ENCODE measurements at regions not wholly inside any gene's neighbourhood (a gene's known extent, or its start where the extent isn't known, plus 50 kb on each side); places are given as distances from the start of the nearest gene placed in this dataset.
"Not testable (repeated sequence)": the region's sequence is repeated elsewhere in the genome, so short reads cannot be mapped to it uniquely, and the experiment has no call there.

- DNase-seq (ENCODE audit: low spot score): not testable (repeated sequence)
Observed at GRCh38 chr1:243074224-243074623, 180.9 kb downstream of the CEP170 start.

DNA sequence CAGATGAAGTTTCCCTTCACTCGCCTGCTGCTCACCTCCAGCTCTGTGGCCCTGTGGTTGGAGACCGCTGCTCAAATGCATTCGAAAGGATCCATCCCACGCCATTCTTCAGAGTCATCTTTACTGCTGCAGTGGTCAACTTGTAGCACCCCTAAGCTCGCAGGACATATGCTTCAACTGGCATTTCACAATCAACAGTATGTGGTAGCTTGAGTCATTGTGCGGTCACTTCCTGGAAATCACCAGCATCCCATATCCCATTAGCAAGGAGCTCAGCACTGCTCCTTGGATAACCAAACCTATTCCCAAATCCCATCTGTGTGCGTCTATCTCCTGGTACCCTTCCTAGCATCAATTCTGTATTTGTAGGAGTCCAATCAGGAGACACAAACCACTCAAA, 188.0 kb downstream of the CEP170 start:
- DNase-seq (ENCODE audit: low spot score): not testable (repeated sequence)

GRCh38 chr1:243061965-243062364, 193.1 kb downstream of the CEP170 start:
- DNase-seq (ENCODE audit: low spot score): not testable (repeated sequence)

- not testable (repeated sequence) for DNase-seq (ENCODE audit: low spot score)
Observed at GRCh38 chr1:243055510-243055909, 199.6 kb downstream of the CEP170 start.

DNA sequence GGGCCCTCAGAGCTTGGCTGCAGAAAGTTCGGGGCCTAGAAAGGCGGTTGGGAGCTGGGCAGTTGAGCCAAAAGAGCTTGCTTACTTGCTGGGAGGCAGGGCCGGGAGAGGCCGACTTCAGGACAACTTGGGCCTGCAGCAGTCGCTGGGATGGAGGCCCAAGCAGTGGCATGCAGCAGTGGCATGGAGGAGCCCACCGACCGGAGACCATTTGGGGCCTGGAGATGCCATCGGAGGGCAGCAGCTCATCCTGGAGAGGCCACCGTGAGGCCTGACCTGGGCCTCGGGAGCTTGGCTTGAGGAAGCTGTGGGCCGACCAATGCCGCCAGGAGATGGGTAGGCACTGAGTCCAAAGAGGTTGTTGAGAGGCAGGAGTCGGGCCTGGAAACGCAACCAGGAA, 200.0 kb downstream of the CEP170 start:
- DNase-seq (ENCODE audit: low spot score): not testable (repeated sequence)

DNA sequence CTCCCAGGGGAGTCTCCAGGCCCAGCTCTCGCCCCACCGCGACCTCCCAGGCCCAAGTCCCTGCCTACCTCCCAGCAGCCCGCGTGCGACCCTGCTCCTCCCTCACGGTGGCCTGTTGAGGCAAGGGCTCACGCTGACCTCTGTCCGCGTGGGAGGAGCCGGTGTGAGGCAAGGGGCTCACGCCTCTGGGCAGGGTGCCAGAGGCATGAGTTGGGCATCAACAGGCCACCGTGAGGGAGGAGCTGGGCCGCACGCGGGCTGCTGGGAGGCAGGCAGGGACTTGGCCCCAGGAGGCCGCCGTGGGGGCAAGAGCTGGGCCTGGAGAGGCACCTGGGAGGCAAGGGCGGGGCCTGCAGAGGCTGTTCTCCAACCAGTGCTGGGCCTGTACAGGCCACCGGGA, 200.4 kb downstream of the CEP170 start:
- DNase-seq (ENCODE audit: low spot score): not testable (repeated sequence)

DNA sequence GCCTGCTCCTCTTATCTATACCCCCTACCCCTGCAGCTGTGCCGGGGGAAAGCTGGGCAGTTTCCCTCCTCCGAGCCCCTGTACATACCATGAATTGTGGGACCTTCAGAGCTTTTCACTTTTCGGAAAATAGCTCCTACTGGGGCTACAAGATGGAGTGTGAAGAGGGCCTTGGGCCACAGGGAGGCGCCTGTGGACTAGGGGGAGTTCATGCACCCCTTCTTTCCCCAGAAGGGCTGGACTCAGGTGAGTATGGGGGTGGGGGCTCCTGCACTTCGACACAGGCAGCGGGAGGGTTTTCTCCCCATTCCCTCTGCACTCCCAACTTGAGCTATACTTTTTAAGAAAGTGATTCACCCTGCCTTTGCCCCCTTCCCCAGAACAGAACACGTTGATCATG, 202.0 kb downstream of the CEP170 start:
- not testable (repeated sequence) for DNase-seq (ENCODE audit: low spot score)

DNA sequence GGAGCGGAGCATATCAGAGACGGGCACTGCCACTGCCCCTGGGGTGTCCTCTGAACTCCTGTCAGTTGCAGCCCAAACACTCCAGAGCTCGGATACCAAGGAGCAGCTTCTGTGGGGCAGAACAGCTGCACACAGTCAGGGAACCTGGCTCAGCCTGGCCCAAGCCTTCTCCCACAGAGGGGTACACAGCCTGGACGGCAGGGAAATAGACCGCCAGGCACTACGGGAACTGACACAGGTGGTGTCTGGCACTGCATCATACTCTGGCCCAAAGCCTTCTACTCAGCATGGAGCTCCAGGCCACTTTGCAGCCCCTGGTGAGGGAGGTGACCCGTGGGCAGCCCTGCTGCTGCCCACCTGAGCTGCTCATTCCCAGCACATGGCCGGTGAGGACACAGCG, 204.5 kb downstream of the CEP170 start:
- DNase-seq (ENCODE audit: low spot score): not testable (repeated sequence)

GRCh38 chr1:243049716-243050115, 205.4 kb downstream of the CEP170 start:
- DNase-seq (ENCODE audit: low spot score): not testable (repeated sequence)

DNA sequence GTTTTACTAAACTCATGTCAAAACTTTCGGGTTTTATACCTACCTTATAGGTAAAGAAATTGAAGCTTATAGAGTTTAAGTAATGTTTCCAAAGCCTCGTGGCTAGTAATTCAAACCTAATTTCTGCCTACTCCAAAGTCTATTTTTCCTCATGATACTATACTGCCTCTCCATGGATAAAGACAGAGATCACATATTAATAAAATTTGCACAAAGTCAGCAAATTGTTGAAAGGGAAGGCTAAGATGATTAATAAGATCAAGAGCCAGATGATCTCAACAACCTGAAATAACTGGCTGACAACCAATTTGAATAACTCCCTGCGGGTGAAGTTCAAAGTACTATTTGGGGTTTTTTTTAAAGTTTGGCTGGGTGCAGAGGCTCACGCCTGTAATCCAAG, 233.7 kb downstream of the CEP170 start:
- not testable (repeated sequence) for DNase-seq (ENCODE audit: low spot score)

GRCh38 chr1:243019030-243019635, 235.9 kb downstream of the CEP170 start:
- DNase-seq (ENCODE audit: low spot score): not testable (repeated sequence)

GRCh38 chr1:243010719-243011118, 244.4 kb downstream of the CEP170 start:
- DNase-seq (ENCODE audit: low spot score): not testable (repeated sequence)

DNA sequence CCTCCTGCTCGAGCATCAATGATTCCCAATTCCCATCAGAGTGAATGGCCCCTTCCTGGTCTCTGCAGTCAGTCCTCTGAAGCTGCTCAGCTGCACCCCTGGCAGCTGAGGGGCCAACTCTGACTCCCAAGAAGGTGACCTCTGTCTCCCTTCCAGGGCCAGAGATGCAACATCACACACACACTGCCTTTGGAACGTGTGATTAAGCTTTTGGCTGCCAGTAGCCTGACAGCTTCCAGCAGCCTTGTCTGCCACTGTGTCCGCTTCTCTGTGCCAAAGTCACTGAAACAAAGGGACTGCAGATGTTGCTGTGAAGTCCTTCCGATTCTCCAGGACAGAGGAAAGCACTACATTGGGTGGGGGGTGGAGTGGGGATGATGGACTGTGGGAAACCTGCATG, 254.1 kb downstream of the CEP170 start:
- not testable (repeated sequence) for DNase-seq (ENCODE audit: low spot score)

- DNase-seq (ENCODE audit: low spot score): not testable (repeated sequence)
Observed at GRCh38 chr1:242992776-242993175, 262.3 kb downstream of the CEP170 start.

DNA sequence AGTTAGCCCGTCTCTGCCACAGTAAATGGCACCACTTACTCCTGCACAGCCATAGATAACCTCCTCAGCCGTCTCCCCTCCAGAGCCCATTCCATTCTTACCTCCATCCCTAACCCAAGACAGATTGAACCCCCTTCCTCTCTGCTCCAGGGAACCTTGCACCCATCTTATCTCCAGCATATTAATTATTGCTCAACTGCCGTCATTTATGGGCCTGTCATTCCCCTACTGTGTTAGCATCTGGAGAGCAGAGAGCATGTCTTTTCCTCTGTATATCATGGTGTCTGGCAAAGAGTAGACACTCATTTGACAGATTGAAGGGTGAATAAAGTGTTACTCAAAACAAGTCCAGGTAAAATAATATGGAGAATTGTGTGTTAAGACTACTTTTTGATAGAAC, 270.0 kb downstream of the CEP170 start:
- DNase-seq (ENCODE audit: low spot score): not testable (repeated sequence)

- DNase-seq (ENCODE audit: low spot score): not testable (repeated sequence)
Observed at GRCh38 chr1:242973341-242973740, 281.7 kb downstream of the CEP170 start.

GRCh38 chr1:242966892-242967291, 288.2 kb downstream of the CEP170 start:
- DNase-seq (ENCODE audit: low spot score): no peak

DNA sequence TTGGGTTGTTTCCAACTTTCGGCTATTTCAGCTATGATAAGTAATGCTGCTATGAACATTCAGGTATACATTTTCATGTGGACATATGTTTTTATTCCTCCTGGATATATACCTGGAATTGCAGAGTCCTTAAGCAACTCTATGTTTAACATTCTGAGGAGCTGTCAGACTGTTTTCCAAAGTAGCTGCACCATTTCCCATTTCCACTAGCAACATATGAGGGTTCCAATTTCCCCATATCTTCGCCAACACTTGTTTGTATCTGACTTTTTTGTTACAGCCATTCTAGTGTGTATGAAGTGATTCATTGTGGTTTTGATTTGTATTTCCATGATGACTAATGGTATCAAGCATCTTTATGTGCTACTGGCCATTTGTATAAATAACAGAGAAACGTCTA, 295.7 kb downstream of the CEP170 start:
- DNase-seq (ENCODE audit: low spot score): not testable (repeated sequence)

DNA sequence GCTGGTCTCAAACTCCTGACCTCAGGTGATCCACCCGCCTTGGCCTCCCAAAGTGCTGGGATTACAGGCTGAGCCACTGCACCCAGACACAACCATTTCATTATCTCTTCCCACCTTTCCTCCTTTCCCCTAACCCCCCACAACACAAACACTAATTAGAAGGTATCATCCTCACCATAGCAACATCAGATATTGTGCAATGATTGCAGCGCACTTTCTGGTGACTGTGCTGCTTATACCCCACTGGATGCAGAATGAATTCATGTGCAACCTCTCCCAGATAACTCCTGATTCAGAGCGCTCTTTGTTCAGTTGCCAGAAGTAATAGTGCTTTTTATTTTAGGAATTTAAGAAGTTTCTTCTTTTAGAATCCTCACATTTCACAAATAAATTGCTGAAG, 300.1 kb downstream of the CEP170 start:
- DNase-seq (ENCODE audit: low spot score): not testable (repeated sequence)

- DNase-seq (ENCODE audit: low spot score): no peak
Observed at GRCh38 chr1:242946206-242946605, 308.9 kb downstream of the CEP170 start.

DNA sequence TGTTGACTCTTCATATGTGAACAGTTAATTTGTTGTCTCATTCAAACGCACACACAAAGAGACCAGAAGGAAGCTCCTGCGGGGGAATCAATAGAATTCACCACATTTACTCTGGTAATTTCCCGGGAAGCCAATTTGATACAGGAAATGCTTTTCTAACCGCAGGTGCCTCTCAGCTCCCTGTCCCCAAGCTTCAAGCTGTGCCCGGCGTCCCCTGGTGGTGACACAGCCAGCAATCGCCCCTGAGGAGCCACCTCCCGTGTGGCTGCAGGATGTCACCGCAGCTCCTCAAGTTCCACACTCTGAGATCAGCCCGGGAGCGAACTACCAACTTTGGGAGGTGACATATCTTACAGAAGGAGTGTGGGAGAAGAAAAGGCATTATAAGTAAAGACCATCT, 318.4 kb downstream of the CEP170 start:
- DNase-seq (ENCODE audit: low spot score): not testable (repeated sequence)

GRCh38 chr1:242924717-242925116, 330.4 kb downstream of the CEP170 start:
- not testable (repeated sequence) for DNase-seq (ENCODE audit: low spot score)

DNA sequence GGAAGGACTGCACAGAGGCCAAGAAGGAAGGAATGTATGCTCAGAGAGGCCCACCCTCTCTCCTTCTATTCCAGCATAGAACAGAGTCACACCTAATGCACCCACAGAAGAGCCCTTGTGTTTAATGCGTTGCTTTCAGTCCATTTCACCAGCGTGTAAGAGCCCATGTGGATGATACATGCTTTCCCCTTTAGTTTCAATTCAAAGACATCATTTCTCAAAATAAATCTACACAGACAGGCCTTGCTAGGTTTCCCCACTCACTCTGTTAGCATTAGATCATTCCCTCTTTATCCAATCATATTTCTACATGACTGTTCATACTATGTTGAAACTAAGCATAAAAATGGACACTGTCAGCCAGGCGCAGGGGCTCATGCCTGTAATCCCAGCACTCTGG, 331.5 kb downstream of the CEP170 start:
- DNase-seq (ENCODE audit: low spot score): not testable (repeated sequence)

DNA sequence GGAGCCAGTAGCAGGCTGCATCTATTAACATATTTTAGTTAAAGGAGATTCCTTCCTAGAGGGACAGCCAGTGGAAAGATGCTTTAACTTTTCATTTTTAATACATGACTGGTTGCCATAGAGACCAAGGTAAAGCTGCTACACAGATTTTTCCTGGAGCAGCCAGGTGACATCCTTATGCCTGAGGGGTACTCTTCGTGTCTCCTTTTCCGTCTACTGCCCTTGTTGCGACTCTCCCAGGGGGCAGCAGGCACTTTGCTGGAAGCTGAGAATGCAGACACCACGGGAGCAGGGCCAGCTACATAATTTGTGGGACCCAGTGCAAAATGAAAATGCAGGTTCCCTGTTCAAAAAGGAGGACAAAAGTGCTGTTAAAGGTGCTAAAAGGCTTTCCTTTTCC, 340.4 kb downstream of the CEP170 start:
- DNase-seq (ENCODE audit: low spot score): not testable (repeated sequence)

Data from LoVo (cell line).